Stimulated activated CD4-positive, alpha-beta T cell treated with anti-CD3 and anti-CD28 coated beads, Interleukin-1b, Interleukin-23, amount 100 ng/mL, for 48 hours (primary cell): ENCODE measurements at regions not wholly inside any gene's neighbourhood (a gene's known extent, or its start where the extent isn't known, plus 50 kb on each side); places are given as distances from the start of the nearest gene placed in this dataset.
"Not testable (repeated sequence)": the region's sequence is repeated elsewhere in the genome, so short reads cannot be mapped to it uniquely, and the experiment has no call there.

Source experiments
- DNase-seq: peaks from one replicate; pipeline ENCODE4 v3.0.0-alpha.2; 2020

DNA sequence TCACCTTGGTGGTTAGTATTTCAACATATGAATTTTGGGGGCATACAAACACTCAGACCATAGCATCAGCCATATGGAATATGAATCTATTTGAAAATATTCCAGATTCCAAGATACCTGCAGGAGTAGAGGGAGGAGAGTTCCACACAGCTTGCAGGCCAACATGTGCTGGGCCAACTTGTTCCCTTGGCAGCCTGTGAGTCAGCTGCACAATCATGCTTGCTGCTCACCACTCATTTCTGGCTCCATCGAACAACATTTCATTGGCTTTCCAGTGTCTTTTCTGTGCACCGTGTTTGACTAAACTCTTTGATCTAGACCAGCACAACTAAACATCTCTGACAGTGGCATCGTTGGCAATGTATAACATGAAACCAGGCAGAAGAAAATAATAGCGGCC, 282.5 kb upstream of the RASGEF1B start:
- DNase-seq = no peak

DNA sequence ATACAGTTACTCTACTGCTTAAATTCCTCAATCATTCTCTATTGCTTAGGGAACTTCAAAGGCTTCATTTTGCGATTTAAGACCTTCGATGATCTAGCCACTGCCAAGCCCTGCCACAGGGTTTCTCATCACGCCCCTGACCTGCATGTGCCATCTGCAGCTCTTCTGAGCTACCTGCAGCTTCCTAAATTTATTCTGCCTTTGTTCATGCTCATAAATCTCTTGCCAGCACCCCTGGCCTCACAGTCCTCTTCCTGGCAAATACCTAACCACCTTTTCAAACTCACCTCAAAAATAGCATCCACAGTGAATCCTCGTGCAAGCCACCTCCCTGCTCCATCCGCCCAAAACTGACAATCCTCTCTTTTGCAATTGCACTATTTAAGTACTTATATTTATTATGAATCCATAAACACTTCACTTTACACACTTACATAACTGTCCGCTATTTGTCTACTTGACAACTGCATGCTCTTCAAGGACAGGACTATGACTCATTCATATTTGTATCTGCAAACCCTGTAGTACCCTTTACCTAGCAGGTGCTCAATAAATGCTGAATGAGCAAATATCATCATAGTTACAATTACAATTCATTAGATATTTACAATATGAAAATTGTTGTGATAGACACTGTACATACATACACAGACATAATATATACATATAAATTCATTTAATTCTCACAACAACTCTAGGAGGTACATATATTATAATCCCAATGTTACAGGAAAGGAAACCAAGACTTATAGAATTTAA, 280.0 kb upstream of the RASGEF1B start:
- DNase-seq = no peak

GRCh38 chr4:81747242-81747930, 275.7 kb upstream of the RASGEF1B start:
- DNase-seq = no peak

DNA sequence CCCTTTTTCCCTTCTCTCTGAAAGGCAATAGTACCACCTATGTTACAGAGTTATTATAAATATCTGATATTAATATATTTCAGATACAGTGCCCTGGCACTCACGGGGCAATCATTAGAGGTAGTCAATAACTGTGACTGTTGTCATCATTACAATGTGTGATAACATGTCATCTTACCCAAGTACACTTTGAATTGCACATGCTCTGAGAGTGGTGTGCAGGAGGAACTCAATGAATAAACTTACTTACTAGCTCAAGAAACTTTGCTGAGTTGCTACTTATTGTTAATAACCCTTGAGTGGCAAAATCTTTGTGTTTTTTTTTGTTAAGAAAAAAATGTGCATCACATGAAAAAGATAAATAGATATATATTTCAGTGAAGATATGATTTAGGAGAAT, 275.1 kb upstream of the RASGEF1B start:
- DNase-seq = no peak

DNA sequence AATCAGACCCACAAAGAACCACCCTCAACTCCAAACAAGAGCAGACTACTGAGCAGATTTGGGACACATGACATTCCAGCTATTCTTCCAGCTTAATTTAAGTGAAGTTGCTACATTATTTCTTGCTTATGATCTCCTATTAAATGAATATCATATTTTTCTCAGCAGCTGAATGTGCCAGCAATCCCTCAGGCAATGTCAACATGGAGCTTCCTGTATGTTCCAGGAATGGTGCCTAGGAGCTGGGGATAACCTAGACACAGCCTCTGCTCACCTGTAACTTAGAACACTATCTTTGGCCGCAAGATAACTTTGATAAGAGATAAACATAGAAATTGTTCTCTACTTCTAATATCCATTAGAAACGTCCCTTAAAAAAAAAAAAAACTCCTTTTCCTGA, 274.4 kb upstream of the RASGEF1B start:
- no peak for DNase-seq

- DNase-seq = no peak
Measured at GRCh38 chr4:81745050-81745449, 273.3 kb upstream of the RASGEF1B start.

GRCh38 chr4:81743731-81744435, 272.2 kb upstream of the RASGEF1B start:
- no peak for DNase-seq

DNA sequence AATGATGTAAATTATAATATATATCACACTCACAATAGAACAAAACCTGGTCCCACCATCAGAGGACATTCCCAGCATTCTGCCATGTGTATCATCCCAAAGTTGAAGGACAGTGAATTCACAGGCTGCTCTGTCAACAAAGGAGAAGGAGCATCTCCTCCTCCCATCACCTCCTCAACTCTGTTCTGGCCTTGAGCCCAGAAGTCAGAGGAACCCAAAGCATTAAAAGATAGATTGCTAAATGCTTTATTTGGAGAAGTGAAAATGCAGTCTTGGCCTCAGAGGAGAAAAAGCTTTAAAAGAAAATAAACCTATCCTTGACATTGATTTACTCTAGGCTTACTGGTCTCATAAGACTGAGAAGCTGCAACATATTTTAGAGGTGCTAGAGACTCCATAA, 268.8 kb upstream of the RASGEF1B start:
- no peak for DNase-seq

GRCh38 chr4:81738891-81739290, 267.2 kb upstream of the RASGEF1B start:
- no peak for DNase-seq

- DNase-seq = no peak
Measured at GRCh38 chr4:81737865-81738559, 266.3 kb upstream of the RASGEF1B start.

- DNase-seq = no peak
Measured at GRCh38 chr4:81736324-81736723, 264.6 kb upstream of the RASGEF1B start.

GRCh38 chr4:81732980-81733379, 261.3 kb upstream of the RASGEF1B start:
- DNase-seq = no peak

- DNase-seq = peak; percentile 77
Measured at GRCh38 chr4:81724925-81725329, 253.2 kb upstream of the RASGEF1B start.

DNA sequence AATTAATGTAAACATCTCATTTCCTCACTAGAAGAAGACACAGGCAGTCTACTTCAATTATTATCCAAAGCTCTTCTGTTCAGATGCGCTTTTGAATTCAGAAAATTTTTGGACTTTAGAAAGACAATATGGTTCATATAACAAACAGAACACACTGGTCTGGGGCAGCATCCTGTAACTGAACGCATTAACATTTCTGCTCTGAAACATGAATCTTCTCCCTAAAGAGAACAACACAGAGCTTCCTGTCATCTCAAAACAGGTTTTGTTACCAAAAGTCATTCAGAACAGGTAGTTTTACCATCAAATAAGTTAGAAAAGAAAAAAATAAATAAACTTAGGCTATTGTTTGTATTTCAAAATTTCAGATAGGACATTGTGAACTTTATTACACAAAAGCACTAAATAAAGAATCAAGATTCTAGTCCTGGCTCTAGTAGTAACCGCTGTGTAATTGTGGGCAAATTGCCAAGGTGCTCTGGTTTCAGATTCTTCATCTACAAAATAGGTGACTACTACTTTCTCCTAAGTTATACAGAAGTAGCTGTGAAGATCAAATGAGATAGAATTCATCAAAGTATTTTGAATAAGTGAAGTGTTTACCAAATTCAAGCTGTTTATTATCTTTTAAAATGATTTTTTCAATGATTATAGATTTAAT, 252.3 kb upstream of the RASGEF1B start:
- DNase-seq = no peak

GRCh38 chr4:81723019-81723884, 251.5 kb upstream of the RASGEF1B start:
- no peak for DNase-seq

GRCh38 chr4:81722290-81722851, 250.7 kb upstream of the RASGEF1B start:
- DNase-seq = no peak

GRCh38 chr4:81715757-81716156, 244.1 kb upstream of the RASGEF1B start:
- no peak for DNase-seq

- not testable (repeated sequence) for DNase-seq
Measured at GRCh38 chr4:81715357-81715756, 243.7 kb upstream of the RASGEF1B start.

- DNase-seq = no peak
Measured at GRCh38 chr4:81714291-81714690, 242.6 kb upstream of the RASGEF1B start.

- no peak for DNase-seq
Measured at GRCh38 chr4:81712714-81713113, 241.0 kb upstream of the RASGEF1B start.

DNA sequence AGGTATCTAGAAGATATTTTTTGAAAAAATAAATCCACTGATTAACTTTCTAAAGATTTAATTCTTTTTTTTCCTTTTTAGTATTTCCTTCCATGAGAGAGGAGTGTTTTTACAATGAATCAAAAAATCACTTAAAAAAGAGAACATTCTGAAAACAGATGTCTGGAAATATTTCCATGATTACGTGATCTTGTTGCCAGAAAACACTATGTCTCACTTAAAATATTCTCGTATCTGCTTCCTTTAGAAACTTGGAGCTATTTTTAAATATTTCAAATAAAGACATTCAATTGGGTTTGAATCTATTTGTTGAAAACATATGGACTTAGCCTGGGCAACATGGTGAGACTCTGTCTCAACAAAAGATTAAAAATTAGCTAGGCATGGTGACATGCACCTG, 232.8 kb upstream of the RASGEF1B start:
- DNase-seq = no peak
